NCI-H146 treated with DMSO at 0.1 percent for 48 hours (cell line): ENCODE measurements at regions not wholly inside any gene's neighbourhood (a gene's known extent, or its start where the extent isn't known, plus 50 kb on each side); places are given as distances from the start of the nearest gene placed in this dataset.
"Not testable (repeated sequence)": the region's sequence is repeated elsewhere in the genome, so short reads cannot be mapped to it uniquely, and the experiment has no call there.

Experiments used
- DNase-seq: peaks from one replicate; lab custom pipeline; 2025; ENCODE audit not compliant: unreplicated experiment; lab: John Stamatoyannopoulos, UW

GRCh38 chr7:20519645-20520044, 95.8 kb upstream of the ABCB5 start:
- DNase-seq: no peak

GRCh38 chr7:20520530-20520929, 94.9 kb upstream of the ABCB5 start:
- no peak for DNase-seq

GRCh38 chr7:20521243-20521642, 94.2 kb upstream of the ABCB5 start:
- DNase-seq: no peak

GRCh38 chr7:20529260-20529659, 86.2 kb upstream of the ABCB5 start:
- no peak for DNase-seq

GRCh38 chr7:20532890-20533289, 82.6 kb upstream of the ABCB5 start:
- no peak for DNase-seq

- DNase-seq: no peak
These were observed 80.9 kb upstream of the ABCB5 start for GRCh38 chr7:20534543-20534942.

- no peak for DNase-seq
These were observed 79.9 kb upstream of the ABCB5 start for GRCh38 chr7:20535541-20535940.

GRCh38 chr7:20539201-20539600, 76.3 kb upstream of the ABCB5 start:
- no peak for DNase-seq

GRCh38 chr7:20541608-20542349, 73.7 kb upstream of the ABCB5 start:
- DNase-seq: peak; percentile 15

GRCh38 chr7:20542594-20542993, 72.9 kb upstream of the ABCB5 start:
- DNase-seq: no peak

GRCh38 chr7:20543500-20543899, 72.0 kb upstream of the ABCB5 start:
- DNase-seq: no peak

- no peak for DNase-seq
These were observed 70.5 kb upstream of the ABCB5 start for GRCh38 chr7:20545016-20545415.

- DNase-seq: not testable (repeated sequence)
These were observed 68.5 kb upstream of the ABCB5 start for GRCh38 chr7:20546958-20547357.

- DNase-seq: no peak
These were observed 61.4 kb upstream of the ABCB5 start for GRCh38 chr7:20554072-20554471.

GRCh38 chr7:20556091-20556490, 59.4 kb upstream of the ABCB5 start:
- DNase-seq: no peak

GRCh38 chr7:20557116-20557515, 58.4 kb upstream of the ABCB5 start:
- DNase-seq: no peak

- no peak for DNase-seq
These were observed 56.3 kb upstream of the ABCB5 start for GRCh38 chr7:20558963-20559716.

GRCh38 chr7:20559883-20560282, 55.6 kb upstream of the ABCB5 start:
- no peak for DNase-seq

GRCh38 chr7:20560325-20561180, 54.9 kb upstream of the ABCB5 start:
- DNase-seq: peak; percentile 53

GRCh38 chr7:20561466-20561865, 54.0 kb upstream of the ABCB5 start:
- DNase-seq: no peak

GRCh38 chr7:20561908-20562307, 53.6 kb upstream of the ABCB5 start:
- no peak for DNase-seq

- no peak for DNase-seq
These were observed 53.0 kb upstream of the ABCB5 start for GRCh38 chr7:20562461-20562860.
